ENCODE measurements at regions not wholly inside any gene's neighbourhood (a gene's known extent, or its start where the extent isn't known, plus 50 kb on each side); places are given as distances from the start of the nearest gene placed in this dataset.

DNA sequence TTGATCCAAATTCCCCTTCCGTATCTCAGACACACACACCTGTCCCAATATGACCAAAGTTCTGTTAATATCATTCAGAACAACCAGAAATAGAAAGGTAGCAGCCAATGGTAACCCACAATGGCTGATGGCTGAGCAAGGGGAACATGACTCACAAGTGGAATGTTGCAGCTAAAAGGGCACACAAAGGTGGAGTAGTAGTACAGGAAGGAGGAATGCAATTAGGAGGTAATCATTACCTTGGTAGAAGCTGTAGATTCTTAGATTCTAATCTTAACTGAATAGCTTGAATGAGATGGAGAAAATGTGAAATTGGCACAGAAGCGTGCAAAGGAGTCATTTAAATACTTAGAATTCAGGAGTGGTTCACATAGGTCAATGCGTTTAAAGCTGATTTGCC lies 347.9 kb downstream of the NR2F2 start:
- no peak overlapping the region for H3K4me3 ChIP-seq (ENCODE audit: low read depth, low read length)
- TF ChIP-seq, protein P1, sequence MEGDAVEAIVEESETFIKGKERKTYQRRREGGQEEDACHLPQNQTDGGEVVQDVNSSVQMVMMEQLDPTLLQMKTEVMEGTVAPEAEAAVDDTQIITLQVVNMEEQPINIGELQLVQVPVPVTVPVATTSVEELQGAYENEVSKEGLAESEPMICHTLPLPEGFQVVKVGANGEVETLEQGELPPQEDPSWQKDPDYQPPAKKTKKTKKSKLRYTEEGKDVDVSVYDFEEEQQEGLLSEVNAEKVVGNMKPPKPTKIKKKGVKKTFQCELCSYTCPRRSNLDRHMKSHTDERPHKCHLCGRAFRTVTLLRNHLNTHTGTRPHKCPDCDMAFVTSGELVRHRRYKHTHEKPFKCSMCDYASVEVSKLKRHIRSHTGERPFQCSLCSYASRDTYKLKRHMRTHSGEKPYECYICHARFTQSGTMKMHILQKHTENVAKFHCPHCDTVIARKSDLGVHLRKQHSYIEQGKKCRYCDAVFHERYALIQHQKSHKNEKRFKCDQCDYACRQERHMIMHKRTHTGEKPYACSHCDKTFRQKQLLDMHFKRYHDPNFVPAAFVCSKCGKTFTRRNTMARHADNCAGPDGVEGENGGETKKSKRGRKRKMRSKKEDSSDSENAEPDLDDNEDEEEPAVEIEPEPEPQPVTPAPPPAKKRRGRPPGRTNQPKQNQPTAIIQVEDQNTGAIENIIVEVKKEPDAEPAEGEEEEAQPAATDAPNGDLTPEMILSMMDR (IDR thresholded peaks at IDR 0.05; ENCODE audit: borderline replicate concordance, insufficient read depth, low read depth, low read length): no peak

DNA sequence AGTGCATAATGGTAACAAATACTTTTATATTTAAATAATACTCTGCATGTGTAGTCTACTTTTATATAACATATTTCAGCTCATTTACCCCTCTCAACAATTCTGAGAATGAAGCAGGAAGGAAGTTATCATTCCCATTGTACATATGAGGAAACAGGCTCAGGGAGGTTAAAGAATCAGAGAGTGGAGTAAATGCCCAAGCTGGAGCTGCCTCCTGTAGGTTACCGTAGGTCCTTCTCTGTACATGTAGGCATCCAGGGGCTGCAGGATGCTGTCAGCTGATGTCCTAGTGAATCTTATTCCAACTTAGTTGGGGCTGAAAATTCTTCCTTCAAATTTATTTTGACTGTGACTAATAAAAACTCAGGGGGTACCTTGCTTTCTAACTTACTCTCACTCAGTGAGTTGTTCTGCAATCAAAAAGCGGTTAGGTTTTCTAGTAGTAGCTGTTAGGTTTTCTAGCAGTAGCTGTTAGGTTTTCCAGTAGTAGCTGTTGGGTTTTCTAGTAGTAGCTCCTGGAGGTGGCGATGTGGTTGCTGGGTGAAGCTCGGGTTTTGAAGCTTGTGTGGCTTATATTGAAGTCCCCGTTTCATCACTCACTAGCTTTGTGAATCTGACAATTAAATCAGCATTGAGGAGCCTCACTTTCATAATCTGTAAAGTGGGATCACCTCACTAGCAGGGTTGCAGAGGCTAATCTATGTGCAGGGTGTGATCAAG lies 357.0 kb downstream of the NR2F2 start:
- TF ChIP-seq, protein P1 (IDR thresholded peaks at IDR 0.05; ENCODE audit: borderline replicate concordance, insufficient read depth, low read depth, low read length): no peak
- H3K4me3 ChIP-seq (ENCODE audit: low read depth, low read length): no peak overlapping the region

DNA sequence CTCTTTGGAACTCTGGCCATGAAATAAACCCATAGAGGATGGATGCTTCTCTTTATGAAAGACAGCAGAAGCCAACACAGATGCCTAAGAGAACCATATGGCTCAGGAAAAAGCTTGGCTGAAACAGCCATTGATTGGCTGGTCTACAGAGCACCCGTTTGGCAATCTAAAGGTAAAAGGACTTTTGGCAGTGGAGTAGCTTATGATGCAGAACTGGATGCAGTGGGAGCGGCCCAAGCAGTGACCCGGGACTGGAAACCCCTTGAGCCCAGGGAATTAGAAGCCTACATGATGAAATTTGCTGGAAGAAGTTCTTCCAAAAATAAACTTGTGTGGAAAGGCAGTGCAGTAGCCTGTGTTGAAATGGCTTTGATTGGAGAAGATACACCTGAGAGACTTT lies 360.2 kb downstream of the NR2F2 start:
- TF ChIP-seq, protein P1 (IDR thresholded peaks at IDR 0.05; ENCODE audit: borderline replicate concordance, insufficient read depth, low read depth, low read length): no peak
- H3K4me3 ChIP-seq (ENCODE audit: low read depth, low read length): no peak overlapping the region

DNA sequence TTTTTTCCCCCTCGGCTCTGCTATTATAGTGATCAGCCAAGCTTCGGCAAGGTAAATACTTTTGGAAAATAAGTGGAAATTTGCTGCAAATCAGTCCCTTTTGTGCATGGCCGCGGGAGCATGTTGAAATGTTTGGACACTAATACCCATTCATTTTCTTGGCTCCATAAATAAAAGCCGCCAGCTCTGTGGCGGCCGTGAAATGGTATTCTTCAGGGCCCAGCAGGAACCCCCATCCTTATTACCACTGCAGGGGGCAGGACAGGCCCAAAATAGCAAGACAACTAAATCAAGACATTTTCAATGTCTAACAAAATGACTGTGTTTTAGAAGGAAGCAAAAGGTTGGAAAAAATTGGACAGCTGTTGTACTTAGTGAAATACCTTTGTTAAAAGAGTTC lies 362.3 kb downstream of the NR2F2 start:
- TF ChIP-seq, protein P1 (IDR thresholded peaks at IDR 0.05; ENCODE audit: borderline replicate concordance, insufficient read depth, low read depth, low read length): no peak
- H3K4me3 ChIP-seq (ENCODE audit: low read depth, low read length): no peak overlapping the region

DNA sequence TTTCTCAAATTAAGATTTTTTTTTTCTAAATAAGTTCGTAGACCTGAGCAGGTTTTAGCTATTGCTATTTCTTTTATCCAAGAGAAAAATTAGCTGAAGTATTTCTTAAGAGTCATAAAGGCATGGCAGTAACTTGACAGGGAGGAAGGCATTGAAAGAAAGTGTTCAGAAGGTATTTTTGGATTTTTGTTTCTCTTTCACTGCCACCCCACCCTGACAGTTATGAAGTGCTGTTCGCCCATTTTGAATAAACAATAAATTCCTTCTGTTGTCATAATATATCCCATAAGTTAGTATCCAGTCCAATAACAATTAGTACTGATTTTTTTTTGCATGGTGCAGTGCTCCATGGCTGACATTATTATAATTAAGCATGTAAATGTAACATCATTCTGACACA lies 363.0 kb downstream of the NR2F2 start:
- no peak overlapping the region for H3K4me3 ChIP-seq (ENCODE audit: low read depth, low read length)
- TF ChIP-seq, protein P1 (IDR thresholded peaks at IDR 0.05; ENCODE audit: borderline replicate concordance, insufficient read depth, low read depth, low read length): no peak

DNA sequence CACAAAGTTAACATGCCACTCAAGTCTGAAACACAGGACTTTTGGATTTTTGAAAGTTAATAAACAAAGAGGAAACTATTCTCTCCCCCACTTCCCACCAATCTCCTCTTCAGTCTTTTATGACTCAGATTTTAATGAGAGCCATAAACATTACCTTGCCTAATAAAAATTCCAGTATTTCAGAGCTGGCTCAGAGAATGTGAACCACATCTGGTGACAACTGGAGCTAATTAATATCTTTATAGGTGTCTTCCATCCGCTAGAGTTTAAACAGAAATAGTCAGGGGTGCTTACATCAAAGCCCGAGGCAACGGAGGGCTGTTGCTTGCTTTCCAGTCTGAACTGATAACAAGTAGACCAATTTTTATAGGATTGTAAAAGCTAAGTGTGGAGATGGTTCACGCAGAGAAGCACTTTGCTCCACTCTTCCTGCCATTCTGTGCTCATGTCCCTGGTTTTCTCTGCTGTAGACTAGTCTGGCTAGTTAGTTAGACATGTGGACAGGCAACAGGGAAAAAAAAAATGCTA lies 363.6 kb downstream of the NR2F2 start:
- no peak overlapping the region for H3K4me3 ChIP-seq (ENCODE audit: low read depth, low read length)
- TF ChIP-seq, protein P1 (IDR thresholded peaks at IDR 0.05; ENCODE audit: borderline replicate concordance, insufficient read depth, low read depth, low read length): no peak

DNA sequence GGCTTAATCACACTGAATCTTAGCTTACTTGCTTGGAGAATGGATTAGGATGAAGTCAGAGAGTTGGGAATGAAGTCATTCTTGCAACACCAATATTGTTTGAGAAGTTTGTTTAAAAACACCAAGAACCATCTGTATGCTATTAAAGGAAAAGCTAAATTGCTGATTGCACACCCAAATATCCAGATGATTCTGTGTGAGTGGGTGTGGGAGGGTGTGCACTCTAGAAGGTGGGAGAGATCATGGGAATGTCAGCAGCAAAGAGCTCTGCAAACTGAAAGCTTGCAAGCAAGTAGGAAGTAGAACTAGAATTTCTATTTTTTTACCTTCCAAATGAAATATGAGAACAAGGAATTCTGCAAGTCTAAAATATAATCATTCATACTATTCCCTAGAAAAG lies 364.9 kb downstream of the NR2F2 start:
- H3K4me3 ChIP-seq (ENCODE audit: low read depth, low read length): no peak overlapping the region
- TF ChIP-seq, protein P1 (IDR thresholded peaks at IDR 0.05; ENCODE audit: borderline replicate concordance, insufficient read depth, low read depth, low read length): no peak
